ENCODE measurements at regions not wholly inside any gene's neighbourhood (a gene's known extent, or its start where the extent isn't known, plus 50 kb on each side); places are given as distances from the start of the nearest gene placed in this dataset.

DNA sequence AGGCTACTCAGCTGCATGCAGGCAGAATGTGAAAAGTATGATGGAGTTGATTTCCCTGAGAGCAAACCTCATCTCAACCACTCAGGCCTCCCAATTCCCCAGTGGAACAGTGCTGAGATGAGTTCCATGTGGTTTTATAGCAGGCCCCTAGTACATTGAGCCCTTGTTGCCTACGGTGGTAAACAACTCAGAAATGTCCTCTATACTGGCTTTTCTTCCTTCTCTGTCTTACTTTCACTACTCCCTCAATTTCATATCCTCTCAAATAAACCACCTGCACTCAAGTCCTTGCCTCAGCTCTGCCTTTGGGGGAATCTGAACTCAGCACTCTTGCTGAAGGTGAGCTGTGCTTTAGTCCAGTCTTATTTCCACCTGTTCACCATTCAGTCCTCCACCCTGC, 399.9 kb downstream of the PDCD6IP start:
- DNase-seq (ENCODE audit: low read depth, low spot score): no peak
- no peak overlapping the region for H3K4me3 ChIP-seq (ENCODE audit: low read depth, low read length)
- in situ Hi-C loops (cut with HindIII; ENCODE audit: low sequenced_read_pairs): no loop called here
- no peak for TF ChIP-seq CTCF (IDR thresholded peaks at IDR 0.05; ENCODE audit: low read depth, low read length)

DNA sequence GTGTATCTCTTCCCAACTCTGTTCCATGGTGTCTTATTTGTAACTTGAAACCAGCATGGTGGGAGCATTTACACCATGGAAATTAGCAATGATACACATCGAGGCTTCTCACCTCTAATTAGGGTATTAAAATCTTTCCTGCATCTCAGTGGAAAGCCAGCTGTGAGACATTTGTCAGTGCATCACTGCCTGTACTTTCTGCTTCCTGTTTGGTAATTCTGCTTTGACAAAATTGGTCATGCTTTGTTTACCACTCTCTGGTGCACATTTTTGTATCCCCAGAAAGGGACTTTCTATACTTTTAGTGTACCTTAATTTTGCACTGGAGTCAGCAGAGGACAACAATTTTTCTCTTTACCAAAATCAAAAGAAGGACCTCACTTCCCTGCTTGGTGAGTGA, 402.1 kb downstream of the PDCD6IP start:
- in situ Hi-C loops (cut with HindIII; ENCODE audit: low sequenced_read_pairs): no loop called here
- H3K4me3 ChIP-seq (ENCODE audit: low read depth, low read length): no peak overlapping the region
- TF ChIP-seq CTCF (IDR thresholded peaks at IDR 0.05; ENCODE audit: low read depth, low read length): no peak
- DNase-seq (ENCODE audit: low read depth, low spot score): no peak

DNA sequence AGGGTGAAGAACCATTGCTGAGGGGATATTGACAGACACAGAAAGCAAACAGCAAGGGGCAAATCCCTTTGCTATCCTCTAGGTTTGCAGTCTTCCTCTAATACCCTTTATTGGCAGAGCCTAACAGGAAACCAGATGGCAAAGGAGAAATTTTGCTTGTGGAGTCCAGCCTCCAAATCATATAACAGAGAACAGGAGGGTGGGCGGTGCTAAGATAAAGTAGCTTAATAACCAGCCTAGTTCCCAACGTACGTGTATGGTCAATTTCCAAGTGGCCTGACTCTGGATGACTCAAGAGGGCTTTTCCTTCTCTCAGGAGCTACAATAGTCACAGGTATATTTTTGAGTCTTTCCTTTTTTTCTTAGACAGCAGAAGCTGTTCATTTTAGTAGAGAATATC, 404.5 kb downstream of the PDCD6IP start:
- no peak for DNase-seq (ENCODE audit: low read depth, low spot score)
- no peak for TF ChIP-seq CTCF (IDR thresholded peaks at IDR 0.05; ENCODE audit: low read depth, low read length)
- no peak overlapping the region for H3K4me3 ChIP-seq (ENCODE audit: low read depth, low read length)
- in situ Hi-C loops (cut with HindIII; ENCODE audit: low sequenced_read_pairs): no loop called here

DNA sequence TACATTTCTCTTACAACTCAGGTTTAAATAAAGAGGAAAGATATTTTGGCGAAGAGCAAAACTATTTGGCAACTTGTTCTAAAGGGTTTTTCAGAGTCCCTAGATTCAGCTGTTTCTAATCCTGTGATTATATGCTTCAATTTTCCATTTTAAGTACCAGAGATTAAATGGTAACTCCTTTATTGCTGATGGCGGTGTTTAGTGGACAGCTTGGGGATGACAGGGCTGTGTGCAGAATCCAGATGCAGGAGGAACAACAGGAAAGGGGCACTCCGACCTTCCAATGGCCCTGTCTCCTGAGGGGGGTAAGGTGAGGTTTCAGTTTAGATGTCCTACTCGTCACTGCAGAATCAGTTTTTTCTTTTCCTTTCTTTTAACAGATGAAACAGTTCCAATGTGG, 405.0 kb downstream of the PDCD6IP start:
- TF ChIP-seq CTCF (IDR thresholded peaks at IDR 0.05; ENCODE audit: low read depth, low read length): no peak
- in situ Hi-C loops (cut with HindIII; ENCODE audit: low sequenced_read_pairs): no loop called here

DNA sequence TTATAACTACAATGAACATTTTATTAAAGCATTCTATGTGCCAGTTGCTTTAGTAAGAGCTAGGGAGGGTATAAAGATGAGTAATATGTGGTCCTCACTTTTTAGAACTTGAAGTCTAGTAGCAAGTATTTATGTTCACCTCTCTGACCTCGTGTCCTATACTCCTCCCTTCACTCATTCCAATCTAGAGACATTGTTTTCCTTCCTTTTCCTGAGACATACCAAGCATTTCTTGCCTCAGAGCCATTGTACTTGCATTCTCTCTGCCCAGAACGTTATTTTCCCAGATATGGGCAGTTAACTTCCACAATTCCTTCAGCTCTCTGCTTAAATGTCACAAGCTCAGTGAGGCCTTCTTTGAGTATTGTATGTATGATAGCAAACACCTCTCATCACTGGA, 408.6 kb downstream of the PDCD6IP start:
- TF ChIP-seq CTCF (IDR thresholded peaks at IDR 0.05; ENCODE audit: low read depth, low read length): no peak
- H3K4me3 ChIP-seq (ENCODE audit: low read depth, low read length): no peak overlapping the region
- in situ Hi-C loops (cut with HindIII; ENCODE audit: low sequenced_read_pairs): no loop called here
- DNase-seq (ENCODE audit: low read depth, low spot score): peak; percentile 80

More for the DNA sequence above, 405.0 kb downstream of the PDCD6IP start:
- H3K4me3 ChIP-seq (ENCODE audit: low read depth, low read length): no peak overlapping the region
- DNase-seq (ENCODE audit: low read depth, low spot score): no peak

DNA sequence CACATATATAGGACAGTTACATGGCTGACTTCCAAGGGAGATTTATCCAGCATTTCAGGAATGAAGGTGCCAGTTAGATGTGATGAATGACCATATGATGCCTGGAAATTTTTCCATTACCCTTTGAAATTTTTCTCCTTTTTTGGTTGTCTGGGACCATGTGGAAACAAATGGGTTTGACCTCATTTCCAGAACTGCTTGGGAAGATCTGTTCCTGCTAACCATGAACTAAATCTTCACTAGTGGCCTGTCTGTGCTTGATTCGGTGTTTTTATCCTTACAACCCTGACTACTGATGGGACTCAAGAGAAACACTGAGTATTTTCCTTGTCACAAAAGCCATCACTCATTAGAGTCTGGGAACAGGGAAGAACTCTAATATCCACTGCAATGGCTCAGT, 409.4 kb downstream of the PDCD6IP start:
- no peak for TF ChIP-seq CTCF (IDR thresholded peaks at IDR 0.05; ENCODE audit: low read depth, low read length)
- H3K4me3 ChIP-seq (ENCODE audit: low read depth, low read length): no peak overlapping the region
- in situ Hi-C loops (cut with HindIII; ENCODE audit: low sequenced_read_pairs): no loop called here
- peak; percentile 51 for DNase-seq (ENCODE audit: low read depth, low spot score)

- in situ Hi-C loops (cut with HindIII; ENCODE audit: low sequenced_read_pairs): no loop called here
- no peak overlapping the region for H3K4me3 ChIP-seq (ENCODE audit: low read depth, low read length)
- no peak for TF ChIP-seq CTCF (IDR thresholded peaks at IDR 0.05; ENCODE audit: low read depth, low read length)
Measured at GRCh38 chr3:34212175-34212574, 413.7 kb downstream of the PDCD6IP start.

More at GRCh38 chr3:34212175-34212574, 413.7 kb downstream of the PDCD6IP start:
- DNase-seq (ENCODE audit: low read depth, low spot score): no peak
